22Rv1 (cell line): ENCODE measurements at regions not wholly inside any gene's neighbourhood (a gene's known extent, or its start where the extent isn't known, plus 50 kb on each side); places are given as distances from the start of the nearest gene placed in this dataset.
"Not testable (repeated sequence)": the region's sequence is repeated elsewhere in the genome, so short reads cannot be mapped to it uniquely, and the experiment has no call there.

ENCODE experiments used
- H3K27ac ChIP-seq: fragments of 450-650 bp; 2 replicates; pipeline ENCODE4 v1.5.1; 2017
- CTCF ChIP-seq: fragments of 450-650 bp; IDR thresholded peaks from 2 replicates; pipeline ENCODE4 v1.5.1; 2017; ENCODE audit warnings: mild to moderate bottlenecking
- ZFX ChIP-seq: fragments of 450-650 bp; IDR thresholded peaks from 2 replicates; pipeline ENCODE4 v1.6.1; 2017; ENCODE audit warnings: antibody characterized with exemption, borderline replicate concordance

- TF ChIP-seq CTCF (no peak), ZFX (no peak)
- H3K27ac ChIP-seq: no peak overlapping the region
Measured at GRCh38 chr2:234880551-234881211, 71.1 kb upstream of the SH3BP4 start.

- TF ChIP-seq ZFX (no peak), CTCF (no peak)
- H3K27ac ChIP-seq: no peak overlapping the region
Measured at GRCh38 chr2:234879671-234880455, 72.0 kb upstream of the SH3BP4 start.

- H3K27ac ChIP-seq: not testable (repeated sequence)
Measured at GRCh38 chr2:234876621-234877020, 75.2 kb upstream of the SH3BP4 start.

- TF ChIP-seq CTCF: no peak
- no peak for TF ChIP-seq ZFX
- H3K27ac ChIP-seq: no peak overlapping the region
Measured at GRCh38 chr2:234874347-234875046, 77.3 kb upstream of the SH3BP4 start.

GRCh38 chr2:234873828-234874173, 78.0 kb upstream of the SH3BP4 start:
- TF ChIP-seq ZFX (no peak), CTCF (no peak)

GRCh38 chr2:234873103-234873827, 78.6 kb upstream of the SH3BP4 start:
- no peak overlapping the region for H3K27ac ChIP-seq
- no peak for TF ChIP-seq CTCF
- no peak for TF ChIP-seq ZFX

More at GRCh38 chr2:234873828-234874173, 78.0 kb upstream of the SH3BP4 start:
- no peak overlapping the region for H3K27ac ChIP-seq

- no peak overlapping the region for H3K27ac ChIP-seq
Measured at GRCh38 chr2:234869969-234870368, 81.8 kb upstream of the SH3BP4 start.

More at GRCh38 chr2:234869969-234870368, 81.8 kb upstream of the SH3BP4 start:
- TF ChIP-seq CTCF (no peak), ZFX (no peak)
